Lower leg skin (tissue), 3 donors: ENCODE measurements at regions not wholly inside any gene's neighbourhood (a gene's known extent, or its start where the extent isn't known, plus 50 kb on each side); places are given as distances from the start of the nearest gene placed in this dataset.

Experiments used
- POLR2A ChIP-seq, 2 donors: fragments of 450-650 bp; IDR thresholded peaks; one replicate each; pipeline ENCODE4 v1.6.1; 2016 to 2017; ENCODE audit warnings: antibody characterized with exemption in 2 of 2, mild to moderate bottlenecking in 1 of 2, moderate library complexity in 1 of 2
- TF ChIP-seq, protein P1 (sequence below), 3 donors: fragments of 450-650 bp; IDR thresholded peaks; one replicate each; pipeline ENCODE4 v1.5.1; 2016; ENCODE audit warnings: antibody characterized with exemption in 3 of 3, mild to moderate bottlenecking in 3 of 3, moderate library complexity in 2 of 3

DNA sequence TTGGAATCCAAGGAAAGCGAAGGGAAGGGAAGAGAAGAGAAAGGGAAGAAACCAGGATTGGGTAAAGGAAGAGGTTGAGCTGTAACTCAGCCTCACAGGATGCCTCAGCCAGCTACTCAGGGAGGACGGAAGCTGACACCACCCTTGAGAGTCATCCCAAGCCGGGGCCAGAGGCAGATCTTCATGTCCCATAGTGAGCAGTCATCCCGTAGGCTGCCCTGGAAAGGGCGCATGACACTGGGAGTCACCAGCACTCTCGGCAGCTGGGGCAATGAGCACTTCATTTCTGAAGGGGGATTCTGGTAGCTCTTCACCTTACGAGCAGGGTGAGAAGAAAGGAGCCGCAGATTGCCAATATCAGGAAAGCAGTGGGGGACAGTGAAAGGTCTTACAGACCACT, 60.1 kb upstream of the PCSK6 start:
- TF ChIP-seq POLR2A (IDR thresholded peaks at IDR 0.05): no peak
- TF ChIP-seq, protein P1, sequence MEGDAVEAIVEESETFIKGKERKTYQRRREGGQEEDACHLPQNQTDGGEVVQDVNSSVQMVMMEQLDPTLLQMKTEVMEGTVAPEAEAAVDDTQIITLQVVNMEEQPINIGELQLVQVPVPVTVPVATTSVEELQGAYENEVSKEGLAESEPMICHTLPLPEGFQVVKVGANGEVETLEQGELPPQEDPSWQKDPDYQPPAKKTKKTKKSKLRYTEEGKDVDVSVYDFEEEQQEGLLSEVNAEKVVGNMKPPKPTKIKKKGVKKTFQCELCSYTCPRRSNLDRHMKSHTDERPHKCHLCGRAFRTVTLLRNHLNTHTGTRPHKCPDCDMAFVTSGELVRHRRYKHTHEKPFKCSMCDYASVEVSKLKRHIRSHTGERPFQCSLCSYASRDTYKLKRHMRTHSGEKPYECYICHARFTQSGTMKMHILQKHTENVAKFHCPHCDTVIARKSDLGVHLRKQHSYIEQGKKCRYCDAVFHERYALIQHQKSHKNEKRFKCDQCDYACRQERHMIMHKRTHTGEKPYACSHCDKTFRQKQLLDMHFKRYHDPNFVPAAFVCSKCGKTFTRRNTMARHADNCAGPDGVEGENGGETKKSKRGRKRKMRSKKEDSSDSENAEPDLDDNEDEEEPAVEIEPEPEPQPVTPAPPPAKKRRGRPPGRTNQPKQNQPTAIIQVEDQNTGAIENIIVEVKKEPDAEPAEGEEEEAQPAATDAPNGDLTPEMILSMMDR (IDR thresholded peaks at IDR 0.05): no peak
